AG04449 (cell line): ENCODE measurements at regions not wholly inside any gene's neighbourhood (a gene's known extent, or its start where the extent isn't known, plus 50 kb on each side); places are given as distances from the start of the nearest gene placed in this dataset.

ENCODE experiments used
- CTCF ChIA-PET: fragments of 350-600 bp; formaldehyde crosslinking; extraction: SDS; loops from one replicate; lab custom pipeline; 2021; ENCODE audit warnings: antibody characterized with exemption; lab: Yijun Ruan, JAX
- POLR2A ChIA-PET: fragments of 400-600, 350-600 bp; formaldehyde crosslinking; extraction: SDS; loops from one replicate; lab custom pipeline; 2020; ENCODE audit warnings: antibody characterized with exemption, inconsistent platforms; lab: Yijun Ruan, JAX
- DNase-seq: peaks from one replicate; pipeline ENCODE4 v3.0.0-alpha.2; 2010; ENCODE audit warnings: low read depth, low spot score
- H3K4me3 ChIP-seq: 2 replicates; pipeline ENCODE4 v1.5.1; 2011; ENCODE audit warnings: low read depth, mild to moderate bottlenecking, control low read depth, low read length
- TF ChIP-seq, protein P1 (sequence below): IDR thresholded peaks from one replicate; pipeline ENCODE4 v1.5.1; 2011; ENCODE audit warnings: mild to moderate bottlenecking, moderate library complexity, low read length, control low read depth, inconsistent platforms; ENCODE audit not compliant: insufficient read depth; ENCODE audit errors: missing control alignments

DNA sequence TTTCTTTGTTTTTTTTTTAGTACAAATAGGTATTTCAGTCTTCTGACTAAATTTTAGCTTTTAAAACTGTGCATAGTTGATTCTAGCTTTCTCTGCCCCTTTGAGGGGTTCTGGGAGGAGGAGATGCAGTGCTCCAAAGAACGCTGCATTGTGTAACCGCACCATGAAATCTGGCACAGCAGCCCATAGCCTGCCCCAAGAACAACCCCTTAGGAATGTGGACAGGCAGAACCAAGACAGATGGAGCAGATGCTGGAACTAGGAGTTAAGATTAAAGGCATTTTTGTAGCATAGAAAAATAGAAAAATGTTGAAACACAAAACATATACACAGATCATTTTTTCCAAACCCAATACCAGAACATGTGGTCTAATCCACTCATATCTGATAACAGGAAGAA lies 187.5 kb downstream of the SCG2 start:
- H3K4me3 ChIP-seq, result no peak overlapping the region
- peak; percentile 65 for DNase-seq
- TF ChIP-seq, protein P1, sequence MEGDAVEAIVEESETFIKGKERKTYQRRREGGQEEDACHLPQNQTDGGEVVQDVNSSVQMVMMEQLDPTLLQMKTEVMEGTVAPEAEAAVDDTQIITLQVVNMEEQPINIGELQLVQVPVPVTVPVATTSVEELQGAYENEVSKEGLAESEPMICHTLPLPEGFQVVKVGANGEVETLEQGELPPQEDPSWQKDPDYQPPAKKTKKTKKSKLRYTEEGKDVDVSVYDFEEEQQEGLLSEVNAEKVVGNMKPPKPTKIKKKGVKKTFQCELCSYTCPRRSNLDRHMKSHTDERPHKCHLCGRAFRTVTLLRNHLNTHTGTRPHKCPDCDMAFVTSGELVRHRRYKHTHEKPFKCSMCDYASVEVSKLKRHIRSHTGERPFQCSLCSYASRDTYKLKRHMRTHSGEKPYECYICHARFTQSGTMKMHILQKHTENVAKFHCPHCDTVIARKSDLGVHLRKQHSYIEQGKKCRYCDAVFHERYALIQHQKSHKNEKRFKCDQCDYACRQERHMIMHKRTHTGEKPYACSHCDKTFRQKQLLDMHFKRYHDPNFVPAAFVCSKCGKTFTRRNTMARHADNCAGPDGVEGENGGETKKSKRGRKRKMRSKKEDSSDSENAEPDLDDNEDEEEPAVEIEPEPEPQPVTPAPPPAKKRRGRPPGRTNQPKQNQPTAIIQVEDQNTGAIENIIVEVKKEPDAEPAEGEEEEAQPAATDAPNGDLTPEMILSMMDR, result no peak
- ChIA-PET POLR2A (interaction anchor here (0.6 kb wide), 1 partner anchor 55 kb away, joined by 3 read pairs; no protein-coding TSS in a partner anchor), CTCF (no interaction called here)

DNA sequence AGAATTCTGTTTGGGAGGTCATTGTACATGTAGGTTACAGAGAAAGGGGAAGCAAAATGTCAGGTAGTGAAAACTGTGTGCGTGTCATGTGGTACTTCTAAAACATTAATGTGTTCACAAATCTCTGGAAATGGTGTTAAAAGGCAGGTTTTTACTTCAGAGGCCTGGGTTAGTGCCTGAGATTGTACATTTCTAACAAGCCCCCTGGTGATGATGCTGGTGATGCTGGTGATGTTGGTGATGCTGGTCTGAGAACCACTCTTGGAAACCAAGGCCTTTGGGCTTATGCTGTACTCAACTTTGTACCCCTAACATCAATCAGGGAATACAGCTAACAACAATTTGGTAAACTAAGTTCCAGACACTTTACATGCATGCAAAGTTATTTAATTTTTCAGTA lies 187.1 kb downstream of the SCG2 start:
- POLR2A ChIA-PET, result interaction anchor here (0.6 kb wide), 1 partner anchor 55 kb away, joined by 3 read pairs; no protein-coding TSS in a partner anchor
- TF ChIP-seq, protein P1, result no peak
- DNase-seq, result no peak
- H3K4me3 ChIP-seq, result no peak overlapping the region
- CTCF ChIA-PET, result no interaction called here

DNA sequence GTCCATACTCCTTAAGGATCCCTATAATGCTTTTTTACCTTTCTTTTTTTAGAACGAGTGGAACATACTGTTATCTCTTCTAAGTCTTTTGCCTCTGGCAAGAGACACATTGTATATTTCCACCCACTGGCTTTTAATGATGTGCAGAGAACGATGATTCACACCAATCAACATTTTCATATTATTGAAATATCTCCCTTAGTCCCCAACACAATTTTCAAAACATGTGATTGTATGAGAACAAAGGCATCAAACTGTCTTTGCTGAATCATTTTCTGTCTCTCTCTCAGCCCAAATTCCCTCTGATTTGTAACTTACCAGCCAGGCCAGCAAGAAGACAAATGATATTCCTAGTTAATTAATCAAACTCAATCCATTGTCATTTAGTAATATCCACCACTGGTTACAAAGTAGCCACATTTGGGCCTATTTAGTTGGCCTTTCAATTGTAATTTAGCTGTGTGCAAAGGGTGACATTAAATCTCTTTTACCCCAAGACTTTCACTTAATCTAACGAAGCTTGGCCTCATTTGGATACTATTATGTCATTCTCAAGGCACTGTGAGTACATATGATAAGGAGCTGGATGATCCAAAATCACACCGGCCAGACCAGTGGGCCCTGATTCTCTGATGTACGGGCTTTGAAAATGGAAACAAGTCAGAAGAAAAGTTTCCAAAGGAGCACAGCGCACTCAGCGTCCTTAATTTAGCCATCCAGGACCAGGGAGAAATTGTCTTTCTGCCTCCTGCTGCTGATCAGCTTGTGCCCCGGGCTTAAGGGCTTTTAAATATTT lies 185.1 kb downstream of the SCG2 start:
- no peak for DNase-seq
- TF ChIP-seq, protein P1, result no peak
- POLR2A ChIA-PET, result interaction anchor here (0.7 kb wide), 1 partner anchor 128 kb away, joined by 4 read pairs; no protein-coding TSS in a partner anchor
- CTCF ChIA-PET, result no interaction called here
- H3K4me3 ChIP-seq, result no peak overlapping the region

DNA sequence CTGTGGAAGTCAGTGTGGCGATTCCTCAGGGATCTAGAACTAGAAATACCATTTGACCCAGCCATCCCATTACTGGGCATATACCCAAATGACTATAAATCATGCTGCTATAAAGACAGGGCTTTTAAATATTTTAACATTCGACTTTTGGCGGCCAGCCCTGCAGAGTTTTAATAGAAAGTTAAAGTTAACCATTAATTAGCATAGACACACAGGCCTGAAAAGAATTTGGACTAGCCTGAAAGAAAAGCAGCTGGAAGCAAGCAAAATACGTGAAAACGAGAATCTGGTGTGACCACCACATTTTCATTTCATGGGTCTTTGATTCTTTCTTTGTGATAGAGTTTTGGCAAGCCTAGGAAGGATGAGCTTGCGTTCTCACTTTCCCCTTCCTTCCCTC lies 184.0 kb downstream of the SCG2 start:
- ChIA-PET POLR2A (no interaction called here), CTCF (no interaction called here)
- no peak overlapping the region for H3K4me3 ChIP-seq
- no peak for DNase-seq
- TF ChIP-seq, protein P1, result no peak

DNA sequence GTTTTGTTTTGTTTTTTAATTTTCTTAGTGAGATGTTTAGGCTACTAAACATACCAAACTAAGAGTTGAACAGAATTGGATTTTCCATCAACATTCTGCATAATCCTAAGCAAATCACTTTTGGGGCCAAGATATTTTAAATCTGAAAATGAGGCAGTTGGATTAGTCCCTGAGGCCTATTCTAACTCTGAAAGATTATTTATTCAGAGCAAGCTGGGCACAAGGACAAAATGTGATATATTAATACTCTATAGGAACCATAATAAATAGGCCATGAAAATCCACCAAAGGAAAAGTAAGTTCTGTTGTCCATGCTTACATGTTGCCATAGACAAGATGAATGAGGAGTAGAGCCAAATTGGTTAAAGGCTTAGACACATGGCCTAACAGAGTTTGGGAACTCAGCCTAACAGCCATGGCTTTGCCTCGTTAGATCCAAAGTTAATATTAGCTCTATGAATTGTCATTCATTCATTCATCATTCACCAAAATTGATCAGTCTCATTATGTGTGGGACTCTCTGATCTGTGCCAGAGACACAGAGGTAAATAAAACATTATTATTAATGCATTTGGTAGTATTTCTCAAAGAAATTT lies 183.5 kb downstream of the SCG2 start:
- DNase-seq, result no peak
- POLR2A ChIA-PET, result no interaction called here
- no peak overlapping the region for H3K4me3 ChIP-seq
- CTCF ChIA-PET, result interaction anchor here (1.8 kb wide), 1 partner anchor 447 kb away, joined by 4 read pairs; no protein-coding TSS in a partner anchor
- TF ChIP-seq, protein P1, result no peak

DNA sequence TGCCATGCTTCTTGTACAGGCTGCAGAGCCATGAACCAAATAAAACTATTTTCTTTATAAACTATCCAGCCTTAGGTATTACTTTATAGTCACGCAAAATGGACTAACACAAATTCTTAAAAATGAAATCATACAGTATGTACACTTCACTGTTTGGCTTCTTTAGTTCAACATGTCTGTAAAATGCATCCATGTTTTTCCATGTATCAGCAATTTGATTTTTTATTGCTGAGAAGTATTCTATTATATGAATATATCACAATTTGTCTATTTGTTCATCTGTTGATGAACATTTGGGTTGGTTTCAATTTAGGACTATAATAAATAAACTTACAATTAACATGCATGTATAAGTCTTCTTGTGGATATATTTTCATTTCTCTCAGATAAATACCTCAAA lies 182.1 kb downstream of the SCG2 start:
- POLR2A ChIA-PET, result no interaction called here
- no peak for DNase-seq
- H3K4me3 ChIP-seq, result no peak overlapping the region
- TF ChIP-seq, protein P1, result no peak
- CTCF ChIA-PET, result interaction anchor here (1.8 kb wide), 1 partner anchor 448 kb away, joined by 4 read pairs; no protein-coding TSS in a partner anchor
